GM18907 (cell line): ENCODE measurements at regions not wholly inside any gene's neighbourhood (a gene's known extent, or its start where the extent isn't known, plus 50 kb on each side); places are given as distances from the start of the nearest gene placed in this dataset.
"Not testable (repeated sequence)": the region's sequence is repeated elsewhere in the genome, so short reads cannot be mapped to it uniquely, and the experiment has no call there.

ENCODE experiments used
- ATAC-seq: cut with Tn5 transposase; IDR thresholded peaks from one replicate; pipeline ENCODE4 v1.9.1; 2021; ENCODE audit warnings: mild to moderate bottlenecking, moderate library complexity; ENCODE audit not compliant: unreplicated experiment

GRCh38 chr9:67423049-67423728, 430.8 kb upstream of the SPATA31A3 start:
- ATAC-seq, result not testable (repeated sequence)

DNA sequence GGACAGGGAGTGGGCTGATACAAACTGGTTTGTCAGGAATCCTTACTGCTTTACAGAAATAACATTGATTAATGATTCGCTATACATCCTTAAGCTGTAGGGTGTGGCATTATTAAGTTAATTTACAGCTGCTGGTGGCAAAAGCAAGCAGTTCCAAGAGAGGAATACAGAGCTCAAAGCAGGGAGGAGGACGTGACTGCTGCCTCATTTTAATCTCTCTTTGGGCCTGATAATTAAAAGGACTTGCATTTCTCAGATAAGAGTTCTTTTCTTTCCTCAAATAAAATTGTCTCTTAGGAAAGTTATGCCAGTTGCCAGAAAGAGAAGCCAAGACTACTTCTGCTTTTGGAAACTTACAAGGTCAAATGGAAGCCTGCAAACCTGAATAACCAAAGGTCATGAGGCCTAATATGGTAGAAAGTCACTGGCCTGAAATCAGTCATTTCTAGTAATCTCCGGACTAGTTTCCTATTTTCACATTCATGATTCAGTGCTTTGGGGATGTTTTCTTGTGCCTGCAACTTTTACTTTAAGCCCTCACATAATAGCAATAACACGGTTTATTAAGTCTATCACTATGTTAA, 426.2 kb upstream of the SPATA31A3 start:
- ATAC-seq, result not testable (repeated sequence)

GRCh38 chr9:67417341-67417983, 425.1 kb upstream of the SPATA31A3 start:
- not testable (repeated sequence) for ATAC-seq

- not testable (repeated sequence) for ATAC-seq
Measured at GRCh38 chr9:67416639-67417038, 424.3 kb upstream of the SPATA31A3 start.

GRCh38 chr9:67410606-67411220, 418.4 kb upstream of the SPATA31A3 start:
- not testable (repeated sequence) for ATAC-seq

GRCh38 chr9:67403739-67404138, 411.4 kb upstream of the SPATA31A3 start:
- ATAC-seq, result not testable (repeated sequence)

- not testable (repeated sequence) for ATAC-seq
Measured at GRCh38 chr9:67397731-67398130, 405.4 kb upstream of the SPATA31A3 start.

DNA sequence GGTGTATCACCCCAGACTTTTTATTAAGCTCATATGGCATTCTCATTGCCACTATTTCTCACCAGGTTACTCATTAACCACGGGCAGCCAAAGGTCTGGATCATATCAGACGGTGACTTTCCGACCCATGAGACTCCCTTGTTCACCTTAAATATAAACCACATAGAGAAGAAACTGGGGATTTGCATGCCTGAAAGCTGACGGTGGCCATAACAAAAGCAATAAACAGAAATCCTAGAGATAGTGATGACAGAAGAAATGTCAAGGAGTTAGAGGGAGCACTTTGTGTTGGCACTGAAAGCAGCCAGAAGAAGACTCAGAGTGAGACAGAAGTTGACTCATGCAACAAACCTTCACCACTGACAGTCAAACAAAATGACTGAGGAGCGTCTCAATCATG, 402.4 kb upstream of the SPATA31A3 start:
- not testable (repeated sequence) for ATAC-seq

DNA sequence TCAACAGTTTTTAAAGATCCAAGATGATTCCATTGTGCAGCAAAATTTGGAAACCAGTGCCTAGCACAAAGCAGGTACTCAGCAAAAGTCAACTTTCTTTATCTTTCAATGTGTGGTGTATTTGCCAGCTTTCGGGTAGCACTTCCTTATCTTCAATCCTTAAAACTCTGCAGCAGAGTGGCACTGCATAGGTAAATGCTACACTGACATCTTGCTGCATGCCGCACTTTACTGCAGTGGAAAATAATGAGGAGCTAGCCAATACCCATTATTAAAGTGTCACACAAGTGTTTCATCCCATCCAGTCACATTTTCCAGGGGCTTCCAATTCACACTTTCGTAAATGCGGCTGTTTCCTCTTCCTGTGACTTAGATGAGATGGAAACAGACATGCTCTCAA, 401.7 kb upstream of the SPATA31A3 start:
- ATAC-seq, result not testable (repeated sequence)

- ATAC-seq, result not testable (repeated sequence)
Measured at GRCh38 chr9:67369664-67370063, 377.3 kb upstream of the SPATA31A3 start.

GRCh38 chr9:67362325-67362724, 370.0 kb upstream of the SPATA31A3 start:
- ATAC-seq, result not testable (repeated sequence)

GRCh38 chr9:67353961-67354360, 361.6 kb upstream of the SPATA31A3 start:
- ATAC-seq, result not testable (repeated sequence)

GRCh38 chr9:67349424-67349759, 357.0 kb upstream of the SPATA31A3 start:
- ATAC-seq, result not testable (repeated sequence)

DNA sequence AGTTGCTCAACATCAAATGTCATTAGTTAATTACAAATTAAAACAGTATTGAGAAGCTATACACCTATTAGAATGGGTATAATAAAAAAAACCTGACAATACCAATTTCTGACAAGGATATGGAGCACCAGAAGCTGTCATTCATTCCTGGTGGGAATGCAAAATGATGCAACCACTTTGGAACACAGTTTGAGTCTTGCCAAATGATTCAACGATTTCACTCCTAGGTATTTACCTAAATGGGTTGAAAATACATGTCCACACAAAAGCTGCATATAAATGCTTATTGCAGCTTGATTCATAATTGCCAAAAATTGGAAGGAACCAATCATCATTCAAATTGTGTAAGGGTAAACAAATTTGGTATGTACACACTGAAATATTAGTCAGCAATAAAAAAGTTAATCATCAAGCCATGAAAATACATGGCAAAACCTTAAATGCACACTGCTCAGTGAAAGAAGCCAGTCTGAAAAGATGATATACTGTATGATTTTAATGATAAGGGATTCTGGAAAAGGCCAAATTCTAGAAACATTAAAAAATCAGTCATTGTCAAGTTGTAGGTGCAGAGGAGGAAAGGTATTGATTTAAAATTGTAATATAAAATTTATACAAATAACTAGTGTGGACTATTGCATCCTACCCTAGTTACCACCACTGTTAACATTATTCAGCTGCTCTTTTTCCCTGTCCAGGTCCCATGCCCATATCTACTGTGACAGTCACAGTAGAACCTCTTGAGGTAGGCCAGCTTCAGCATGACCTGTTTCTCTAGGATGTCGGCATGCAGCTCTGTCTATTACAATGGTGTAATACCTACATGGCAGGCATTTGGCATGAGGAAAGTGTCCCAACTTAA, 356.4 kb upstream of the SPATA31A3 start:
- ATAC-seq, result not testable (repeated sequence)

GRCh38 chr9:67348094-67348493, 355.7 kb upstream of the SPATA31A3 start:
- ATAC-seq, result not testable (repeated sequence)

GRCh38 chr9:67339216-67339615, 346.9 kb upstream of the SPATA31A3 start:
- not testable (repeated sequence) for ATAC-seq

- not testable (repeated sequence) for ATAC-seq
Measured at GRCh38 chr9:67338201-67338600, 345.9 kb upstream of the SPATA31A3 start.

- ATAC-seq, result peak; percentile 63
Measured at GRCh38 chr9:67334727-67335572, 342.6 kb upstream of the SPATA31A3 start.

GRCh38 chr9:67331634-67332033, 339.3 kb upstream of the SPATA31A3 start:
- ATAC-seq, result not testable (repeated sequence)

GRCh38 chr9:67313409-67313808, 321.1 kb upstream of the SPATA31A3 start:
- not testable (repeated sequence) for ATAC-seq
